CD4-positive, alpha-beta T cell treated with Interleukin-15 for 1 hour (primary cell): ENCODE measurements at regions not wholly inside any gene's neighbourhood (a gene's known extent, or its start where the extent isn't known, plus 50 kb on each side); places are given as distances from the start of the nearest gene placed in this dataset.
"Not testable (repeated sequence)": the region's sequence is repeated elsewhere in the genome, so short reads cannot be mapped to it uniquely, and the experiment has no call there.

Source experiments
- DNase-seq: peaks from one replicate; pipeline ENCODE4 v3.0.0-alpha.2; 2020

DNA sequence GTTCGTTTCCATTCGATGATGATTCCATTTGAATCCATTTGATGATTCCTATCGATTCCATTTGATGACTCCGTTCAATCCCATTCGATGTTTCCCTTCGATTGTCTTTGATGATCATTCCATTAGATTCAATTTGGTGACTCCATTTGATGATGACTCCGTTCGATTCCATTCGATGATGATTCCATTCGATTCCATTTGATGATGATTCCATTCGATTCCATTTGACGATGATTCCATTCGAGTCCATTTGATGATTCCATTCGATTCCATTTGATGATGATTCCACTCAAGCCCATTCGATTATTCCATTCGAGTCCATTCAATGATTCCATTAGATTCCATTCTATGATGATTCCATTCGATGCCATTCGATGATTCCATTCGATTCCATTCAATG lies 2730.6 kb downstream of the RPIA start:
- DNase-seq: not testable (repeated sequence)

DNA sequence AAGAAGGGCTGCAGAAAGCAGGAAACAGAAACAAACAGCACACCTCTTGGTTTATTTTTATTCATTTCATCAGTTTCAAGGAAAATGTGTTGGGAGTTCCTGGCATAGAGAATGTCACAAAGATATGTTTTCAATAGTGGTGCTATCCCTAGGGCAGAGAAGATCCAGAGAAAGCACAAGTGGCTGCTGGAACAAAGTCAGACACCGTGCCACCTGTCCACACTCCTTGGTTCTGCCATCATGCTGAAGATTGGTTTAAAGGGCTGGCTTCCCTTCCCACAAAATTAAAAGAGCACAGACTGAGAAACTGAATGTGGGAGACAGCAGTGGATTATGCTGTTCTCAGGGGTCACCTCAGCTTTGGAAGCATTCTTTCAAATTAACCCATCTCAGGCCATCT lies 2735.7 kb downstream of the RPIA start:
- DNase-seq: not testable (repeated sequence)

DNA sequence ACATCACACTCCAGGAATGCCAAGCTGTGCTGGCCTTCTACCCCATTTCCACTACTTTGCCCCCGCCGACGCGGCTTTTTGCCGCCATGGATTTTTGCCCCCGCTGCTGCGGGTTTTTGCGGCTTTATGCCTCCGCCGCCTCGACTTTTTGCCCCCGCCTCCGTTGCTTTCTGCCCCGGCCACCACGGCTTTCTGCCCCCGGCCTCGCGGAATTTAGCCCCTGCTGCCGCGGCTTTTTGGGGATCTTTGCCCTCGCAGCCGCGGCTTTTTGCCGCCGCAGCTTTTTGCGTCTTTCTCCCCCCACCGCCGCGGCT lies 2750.4 kb downstream of the RPIA start:
- not testable (repeated sequence) for DNase-seq

DNA sequence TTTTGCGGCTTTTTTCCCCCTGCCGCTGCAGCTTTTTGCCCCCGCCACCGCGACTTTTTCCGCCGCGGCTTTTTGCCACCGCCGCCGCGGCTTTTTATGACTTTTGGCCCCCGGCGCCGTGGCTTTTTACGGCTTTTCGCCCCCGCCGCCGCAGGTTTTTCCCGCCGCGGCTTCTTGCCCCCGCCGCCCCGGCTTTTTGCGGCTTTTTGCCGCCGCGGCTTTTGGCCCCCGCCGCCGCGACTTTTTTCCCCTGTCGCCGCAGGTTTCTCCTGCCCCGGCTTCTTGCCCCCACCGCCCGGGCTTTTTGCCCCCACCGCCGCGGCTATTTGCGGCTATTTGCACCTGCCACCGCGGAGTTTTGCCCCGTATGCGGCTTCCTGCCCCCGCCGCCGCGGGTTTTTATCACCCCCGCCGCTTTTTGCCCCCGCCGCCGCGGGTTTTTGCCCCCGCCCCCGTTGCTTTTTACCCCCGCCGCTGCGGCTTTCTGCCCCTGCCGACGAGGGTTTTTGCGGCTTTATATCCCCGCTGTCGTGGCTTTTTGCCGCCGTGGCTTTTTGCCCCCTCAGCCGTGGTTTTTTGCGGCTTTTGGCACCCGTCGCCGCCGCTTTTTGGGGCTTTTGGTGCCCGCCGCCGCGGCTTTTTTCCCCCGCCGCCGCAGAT lies 2750.9 kb downstream of the RPIA start:
- no peak for DNase-seq

DNA sequence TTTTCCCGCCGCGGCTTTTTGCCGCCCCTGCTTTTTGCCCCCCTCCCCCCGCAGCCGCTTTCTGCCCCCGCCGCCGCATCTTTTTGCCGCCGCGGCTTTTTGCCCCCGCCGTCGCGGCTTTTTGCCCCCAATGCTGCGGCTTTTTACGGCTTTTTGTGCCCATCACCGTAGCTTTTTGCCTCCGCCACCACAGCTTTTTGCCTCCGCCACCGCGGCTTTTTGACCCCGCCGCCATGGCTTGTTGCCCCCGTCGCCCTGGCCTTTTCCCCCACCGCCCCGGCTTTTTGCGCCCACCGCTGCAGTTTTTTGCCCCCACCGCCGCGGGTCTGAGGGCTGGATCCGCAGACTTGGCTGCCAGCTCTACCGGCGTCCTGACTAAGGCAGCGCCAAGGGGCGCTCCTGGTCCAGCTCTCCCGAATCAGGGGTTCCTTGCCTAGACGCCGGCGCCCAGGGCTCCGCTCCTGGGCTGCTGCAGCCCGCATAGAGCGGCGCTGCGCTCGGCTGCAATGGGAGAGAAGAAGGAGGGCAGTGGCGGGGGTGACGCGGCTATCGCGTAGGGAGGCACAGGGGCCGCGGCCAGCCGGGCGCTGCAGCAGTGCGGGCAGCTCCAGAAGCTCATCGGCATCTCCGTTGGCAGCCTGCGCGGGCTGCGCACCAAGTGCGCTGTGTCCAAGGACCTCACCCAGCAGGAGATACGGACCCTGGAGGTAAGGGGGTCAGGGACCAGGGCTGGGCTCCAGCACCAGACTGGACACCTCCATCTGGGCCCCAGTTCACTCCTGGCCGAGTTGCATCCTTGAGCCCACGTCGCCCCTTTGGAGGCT lies 2751.6 kb downstream of the RPIA start:
- DNase-seq: not testable (repeated sequence)

DNA sequence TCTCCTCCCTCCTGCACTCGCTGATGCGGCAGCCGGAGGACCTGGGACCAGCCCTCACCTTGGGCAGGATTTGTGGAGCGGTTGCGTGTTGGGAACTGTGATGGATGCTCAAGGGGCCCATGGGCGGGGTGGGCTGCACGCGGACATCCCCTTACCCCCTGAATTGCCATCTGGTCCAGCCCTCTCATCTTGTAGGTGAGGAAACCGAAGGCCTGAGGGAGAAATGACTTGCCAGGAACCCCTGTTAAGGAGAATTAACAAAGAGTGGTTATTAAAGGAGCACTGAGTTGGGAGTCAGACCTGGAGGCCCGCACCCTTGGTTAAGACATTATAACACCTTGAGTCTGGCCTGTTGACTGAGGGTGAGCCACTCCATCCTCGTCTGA lies 2752.2 kb downstream of the RPIA start:
- DNase-seq: not testable (repeated sequence)

DNA sequence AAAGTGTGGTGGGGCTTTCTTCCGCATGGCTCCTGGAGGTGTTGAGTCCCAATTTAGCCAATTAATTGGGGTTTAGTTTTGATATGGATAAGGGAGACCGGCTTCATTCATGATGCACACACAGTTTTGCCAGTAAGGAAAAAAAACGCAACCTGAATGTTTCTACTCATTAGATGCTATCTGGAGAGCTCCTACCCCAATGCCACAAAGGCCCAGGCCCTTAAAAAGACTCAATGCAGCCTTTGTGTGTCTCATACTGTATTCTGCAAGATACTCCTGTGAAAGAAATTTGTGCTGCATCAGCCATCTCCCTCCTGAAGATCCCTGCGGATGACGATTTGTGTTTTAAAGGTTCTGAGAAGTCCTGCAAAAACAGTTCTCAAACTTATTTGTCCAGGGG lies 2754.2 kb downstream of the RPIA start:
- DNase-seq: not testable (repeated sequence)

DNA sequence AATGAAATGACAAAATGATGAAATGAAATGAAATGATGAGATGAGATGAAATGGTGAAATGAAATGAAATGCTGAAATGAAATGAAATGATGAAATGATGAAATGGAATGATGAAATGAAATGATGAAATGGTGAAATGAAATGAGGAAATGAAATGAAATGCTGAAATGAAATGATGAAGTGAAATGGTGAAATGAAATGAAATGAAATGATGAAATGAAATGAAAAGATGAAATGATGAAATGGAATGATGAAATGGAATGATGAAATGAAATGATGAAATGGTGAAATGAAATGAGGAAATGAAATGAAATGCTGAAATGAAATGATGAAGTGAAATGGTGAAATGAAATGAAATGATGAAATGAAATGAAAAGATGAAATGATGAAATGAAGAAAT lies 2755.0 kb downstream of the RPIA start:
- not testable (repeated sequence) for DNase-seq

DNA sequence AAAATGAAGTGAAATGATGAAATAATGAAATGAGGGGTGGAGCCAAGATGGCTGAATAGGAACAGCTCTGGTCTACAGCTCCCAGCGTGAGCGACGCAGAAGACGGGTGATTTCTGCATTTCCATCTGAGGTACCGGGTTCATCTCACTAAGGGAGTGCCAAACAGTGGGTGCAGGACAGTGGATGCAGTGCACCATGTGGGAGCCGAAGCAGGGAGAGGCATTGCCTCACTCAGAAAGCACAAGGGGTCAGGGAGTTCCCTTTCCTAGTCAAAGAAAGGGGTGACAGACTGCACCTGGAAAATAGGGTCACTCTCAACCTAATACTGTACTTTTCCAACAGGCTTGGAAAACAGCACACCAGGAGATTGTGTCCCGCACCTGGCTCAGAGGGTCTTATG lies 2755.4 kb downstream of the RPIA start:
- not testable (repeated sequence) for DNase-seq

DNA sequence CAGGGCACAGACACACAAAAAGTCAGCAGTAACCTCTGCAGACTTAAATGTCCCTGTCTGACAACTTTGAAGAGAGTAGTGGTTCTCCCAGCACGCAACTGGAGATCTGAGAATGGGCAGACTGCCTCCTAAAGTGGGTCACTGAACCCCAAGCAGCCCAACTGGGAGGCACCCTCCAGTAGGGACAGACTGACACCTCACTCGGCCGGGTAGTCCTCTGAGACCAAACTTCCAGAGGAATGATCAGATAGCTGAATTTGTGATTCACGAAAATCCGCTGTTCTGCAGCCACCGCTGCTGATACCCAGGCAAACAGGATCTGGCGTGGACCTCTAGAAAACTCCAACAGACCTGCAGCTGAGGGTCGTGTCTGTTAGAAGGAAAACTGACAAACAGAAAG lies 2756.0 kb downstream of the RPIA start:
- DNase-seq: not testable (repeated sequence)

DNA sequence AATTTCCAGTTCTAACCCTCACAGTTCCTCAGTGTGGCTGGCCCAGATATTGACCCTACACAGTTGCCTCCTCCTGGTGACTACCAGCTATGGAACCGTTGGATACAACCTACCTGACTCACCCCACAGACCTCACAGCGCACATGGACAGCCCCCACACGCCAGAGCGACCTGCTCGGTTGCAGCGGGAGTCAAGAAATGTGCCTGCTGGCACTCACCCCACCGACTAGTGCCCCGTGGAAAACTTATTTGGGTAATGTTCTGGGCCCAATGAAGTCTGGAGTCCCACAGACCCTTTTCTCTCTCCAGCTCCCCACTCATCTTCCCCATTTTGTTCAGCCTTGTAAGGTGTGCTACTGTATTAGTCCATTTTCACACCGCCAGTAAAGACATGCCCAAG lies 2770.8 kb downstream of the RPIA start:
- DNase-seq: not testable (repeated sequence)

DNA sequence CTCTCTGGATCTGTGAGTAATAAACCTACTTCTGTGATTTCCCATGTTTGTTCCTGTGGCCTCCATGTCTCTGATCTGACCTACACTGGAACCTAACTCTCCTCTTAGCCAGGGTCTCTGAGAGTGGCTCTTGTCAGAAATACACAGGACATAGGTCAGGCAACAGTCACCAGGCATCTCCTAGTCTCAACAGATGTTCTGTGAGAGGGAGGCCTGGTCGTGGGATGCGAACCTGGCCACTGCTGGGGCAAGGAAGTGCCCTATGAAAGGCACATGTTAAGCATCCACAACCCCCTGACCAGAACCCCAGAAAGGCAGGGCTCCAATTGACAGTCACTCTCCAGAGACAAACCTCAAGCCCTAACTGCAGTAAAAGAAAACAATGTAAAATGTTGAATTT lies 2771.5 kb downstream of the RPIA start:
- not testable (repeated sequence) for DNase-seq

DNA sequence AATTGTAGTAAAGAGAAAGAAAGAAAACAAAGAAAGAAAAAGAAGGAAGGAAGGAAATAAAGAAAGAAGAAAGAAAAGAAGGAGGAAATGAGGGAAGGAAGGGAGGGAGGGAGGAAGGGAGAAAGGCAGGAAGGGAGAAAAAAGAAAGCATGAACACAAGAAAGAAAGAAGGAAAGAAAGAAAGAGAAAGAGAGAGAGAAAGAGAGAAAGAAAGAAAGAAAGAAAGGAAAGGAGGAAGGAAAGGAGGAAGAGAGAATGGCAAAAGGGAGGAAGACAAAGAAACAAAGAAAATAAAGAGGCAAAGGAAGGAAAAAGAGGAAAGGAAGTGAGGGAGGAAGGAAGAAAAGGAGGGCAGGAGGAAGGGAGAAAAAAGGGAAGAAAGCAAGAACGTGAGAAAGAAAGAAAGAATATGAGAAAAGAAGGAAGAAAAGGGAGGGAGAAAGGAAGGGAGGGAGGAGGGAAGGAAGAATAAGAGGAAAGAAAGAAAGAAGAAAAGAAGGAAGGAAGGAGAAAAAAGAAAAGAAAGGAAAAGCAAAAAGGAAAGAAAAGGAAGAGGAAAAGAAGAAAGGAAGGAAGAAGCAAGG lies 2775.4 kb downstream of the RPIA start:
- not testable (repeated sequence) for DNase-seq

DNA sequence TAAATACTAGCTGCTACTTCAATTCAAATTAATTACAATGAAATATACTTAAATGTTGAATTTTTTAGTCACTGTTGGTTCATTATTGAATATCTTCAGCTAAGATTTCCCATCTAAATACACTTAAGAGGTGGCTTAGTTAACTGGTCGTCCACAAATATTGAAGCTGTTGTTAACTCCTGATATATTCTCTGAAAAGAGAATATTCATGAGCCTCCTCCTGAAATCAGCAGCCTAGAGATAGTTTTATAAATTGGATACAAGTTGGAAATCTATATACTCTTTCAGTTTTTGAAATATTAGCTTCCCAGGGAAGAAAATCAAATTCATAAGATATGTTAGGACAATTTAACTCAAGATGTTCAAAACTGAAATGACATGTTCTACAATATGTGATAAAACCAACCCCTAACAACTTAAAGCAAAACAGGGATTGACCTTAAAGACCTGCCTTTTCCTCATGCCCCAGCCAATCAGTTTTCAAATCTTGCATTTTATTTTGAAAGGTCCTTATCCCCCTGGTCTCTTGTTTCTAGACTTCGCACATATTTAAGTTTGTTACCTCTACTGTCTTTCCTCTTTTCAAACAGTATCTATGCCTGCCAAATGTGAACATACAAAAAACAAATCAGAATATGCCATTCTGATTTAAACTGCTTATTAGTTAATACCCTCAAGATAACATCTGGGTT lies 2784.9 kb downstream of the RPIA start:
- not testable (repeated sequence) for DNase-seq

DNA sequence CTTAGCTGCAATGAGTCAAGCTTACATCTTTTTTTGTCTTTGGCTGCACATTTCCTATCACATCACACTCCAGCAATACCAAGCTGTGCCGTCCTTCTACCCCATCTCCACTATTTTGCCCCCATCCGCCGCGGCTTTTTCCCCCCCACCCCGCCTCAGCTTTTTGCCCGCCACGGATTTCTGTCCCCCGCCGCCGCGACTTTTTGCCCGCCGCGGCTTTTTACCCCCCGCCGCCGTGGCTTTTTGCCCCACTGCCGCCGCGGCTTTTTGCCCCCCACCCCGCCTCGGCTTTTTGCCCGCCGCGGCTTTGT lies 2785.4 kb downstream of the RPIA start:
- DNase-seq: not testable (repeated sequence)

DNA sequence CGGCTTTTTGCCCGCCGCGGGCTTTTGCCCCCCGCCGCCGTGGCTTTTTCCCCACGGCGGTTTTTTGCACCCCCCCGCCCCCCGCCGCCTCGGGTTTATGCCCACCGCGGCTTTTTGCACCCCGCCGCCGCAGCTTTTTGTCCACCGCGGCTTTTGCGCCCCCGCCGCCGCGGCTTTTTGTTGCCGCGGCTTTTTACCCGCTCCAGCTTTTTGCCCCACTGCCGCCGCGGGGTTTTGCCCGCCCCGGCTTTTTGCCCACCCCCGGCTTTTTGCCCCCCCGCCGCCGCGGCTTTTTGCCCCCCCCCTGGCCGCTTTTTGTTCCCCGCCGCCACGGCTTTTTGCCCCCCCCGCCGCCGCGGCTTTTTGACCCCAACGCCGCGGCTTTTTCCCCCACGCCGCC lies 2785.8 kb downstream of the RPIA start:
- not testable (repeated sequence) for DNase-seq

DNA sequence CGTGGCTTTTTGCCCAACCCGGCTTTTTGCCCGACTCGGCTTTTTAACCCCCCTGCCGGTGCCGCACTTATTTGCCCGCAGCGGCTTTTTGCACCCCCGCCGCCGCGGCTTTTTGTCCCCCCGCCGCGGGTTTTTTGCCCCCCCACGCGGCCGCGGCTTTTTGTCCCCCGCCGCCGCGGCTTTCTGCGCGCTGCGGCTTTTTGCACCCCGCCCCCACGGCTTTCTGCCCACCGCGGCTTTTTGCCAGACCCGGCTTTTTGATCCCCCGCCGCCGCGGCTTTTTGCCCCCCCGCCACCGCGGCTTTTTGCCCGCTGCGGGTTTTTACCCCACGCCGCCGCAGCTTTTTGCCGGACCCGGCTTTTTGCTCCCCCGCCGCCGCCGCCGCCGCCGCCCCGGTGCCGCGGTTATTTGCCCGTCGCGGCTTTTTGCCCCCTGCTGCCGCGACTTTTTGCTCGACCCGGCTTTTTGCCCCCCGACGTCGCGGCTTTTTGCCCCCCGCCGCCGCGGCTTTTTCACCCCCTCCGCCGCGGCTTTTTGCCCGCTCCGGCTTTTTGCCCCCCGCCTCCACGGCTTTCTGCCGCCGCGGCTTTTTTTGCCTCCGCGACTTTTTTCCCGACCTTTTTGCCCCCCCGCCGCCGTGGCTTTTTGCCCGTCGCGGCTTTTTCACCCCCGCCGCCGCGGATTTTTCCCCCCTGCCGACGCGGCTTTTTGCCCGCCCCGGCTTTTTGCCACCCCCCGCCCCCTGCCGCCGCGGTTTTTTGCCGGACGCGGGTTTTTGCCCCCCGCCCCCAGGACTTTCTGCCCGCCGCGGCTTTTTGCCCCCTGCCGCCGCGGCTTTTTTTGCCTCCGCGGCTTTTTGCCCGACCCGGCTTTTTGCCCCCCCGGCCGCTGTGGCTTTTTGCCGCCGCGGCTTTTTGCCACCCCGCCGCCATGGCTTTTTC lies 2786.5 kb downstream of the RPIA start:
- DNase-seq: no peak

DNA sequence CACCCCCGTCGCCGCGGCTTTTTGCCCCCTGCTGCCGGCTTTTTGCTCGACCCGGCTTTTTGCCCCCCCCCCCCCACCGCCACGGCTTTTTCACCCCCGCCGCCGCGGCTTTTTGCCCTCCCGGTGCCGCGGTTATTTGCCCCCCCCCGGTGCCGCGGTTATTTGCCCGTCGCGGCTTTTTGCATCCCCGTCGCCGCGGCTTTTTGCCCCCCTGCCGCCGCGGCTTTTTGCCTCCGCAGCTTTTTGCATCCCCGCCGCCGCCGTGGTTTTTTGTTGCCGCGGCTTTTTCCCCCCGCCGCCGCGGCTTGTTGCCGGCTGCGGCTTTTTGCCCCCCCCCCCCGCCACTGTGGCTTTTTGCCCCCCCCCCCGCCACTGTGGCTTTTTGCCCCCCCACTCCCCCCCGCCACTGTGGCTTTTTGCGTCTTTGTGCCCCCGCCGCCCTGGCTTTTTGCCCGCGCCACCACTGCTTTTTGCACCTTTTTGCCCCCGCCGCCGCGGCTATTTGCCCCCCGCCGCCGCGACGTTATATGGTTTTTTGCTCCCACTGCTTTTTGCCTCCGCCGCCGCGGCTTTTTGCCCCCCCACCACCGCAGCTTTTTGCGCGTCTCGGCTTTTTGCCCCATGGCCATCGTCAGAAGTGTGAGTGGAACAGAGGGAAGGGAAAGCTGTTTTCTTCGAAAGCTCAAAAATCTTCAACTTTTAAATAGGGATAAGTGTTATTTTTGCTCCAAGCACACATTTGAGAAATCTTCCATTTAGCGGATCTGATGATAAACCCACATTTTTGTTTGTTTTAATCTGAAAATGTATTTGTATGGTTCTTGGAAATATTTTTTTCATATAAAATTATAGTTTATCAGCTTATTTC lies 2787.6 kb downstream of the RPIA start:
- not testable (repeated sequence) for DNase-seq

DNA sequence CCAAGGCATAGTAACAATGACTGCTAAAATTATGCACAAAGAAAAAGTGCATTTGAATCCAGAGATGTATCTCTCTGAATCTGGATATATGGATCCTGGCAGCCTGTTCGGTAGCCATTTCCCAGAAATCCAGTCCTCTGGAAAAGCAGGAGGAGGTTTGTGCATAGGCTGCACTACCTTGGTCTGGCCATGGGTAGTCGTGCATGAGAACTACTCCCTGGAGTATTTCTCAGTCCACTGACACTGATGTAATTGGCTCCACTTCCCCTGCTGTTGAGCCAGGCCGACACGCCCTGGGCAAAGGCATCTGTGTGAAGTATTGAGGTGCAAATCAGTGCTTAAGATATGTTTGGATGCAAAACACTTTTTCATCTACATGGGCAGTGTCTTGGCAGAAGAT lies 2793.8 kb downstream of the RPIA start:
- DNase-seq: not testable (repeated sequence)

DNA sequence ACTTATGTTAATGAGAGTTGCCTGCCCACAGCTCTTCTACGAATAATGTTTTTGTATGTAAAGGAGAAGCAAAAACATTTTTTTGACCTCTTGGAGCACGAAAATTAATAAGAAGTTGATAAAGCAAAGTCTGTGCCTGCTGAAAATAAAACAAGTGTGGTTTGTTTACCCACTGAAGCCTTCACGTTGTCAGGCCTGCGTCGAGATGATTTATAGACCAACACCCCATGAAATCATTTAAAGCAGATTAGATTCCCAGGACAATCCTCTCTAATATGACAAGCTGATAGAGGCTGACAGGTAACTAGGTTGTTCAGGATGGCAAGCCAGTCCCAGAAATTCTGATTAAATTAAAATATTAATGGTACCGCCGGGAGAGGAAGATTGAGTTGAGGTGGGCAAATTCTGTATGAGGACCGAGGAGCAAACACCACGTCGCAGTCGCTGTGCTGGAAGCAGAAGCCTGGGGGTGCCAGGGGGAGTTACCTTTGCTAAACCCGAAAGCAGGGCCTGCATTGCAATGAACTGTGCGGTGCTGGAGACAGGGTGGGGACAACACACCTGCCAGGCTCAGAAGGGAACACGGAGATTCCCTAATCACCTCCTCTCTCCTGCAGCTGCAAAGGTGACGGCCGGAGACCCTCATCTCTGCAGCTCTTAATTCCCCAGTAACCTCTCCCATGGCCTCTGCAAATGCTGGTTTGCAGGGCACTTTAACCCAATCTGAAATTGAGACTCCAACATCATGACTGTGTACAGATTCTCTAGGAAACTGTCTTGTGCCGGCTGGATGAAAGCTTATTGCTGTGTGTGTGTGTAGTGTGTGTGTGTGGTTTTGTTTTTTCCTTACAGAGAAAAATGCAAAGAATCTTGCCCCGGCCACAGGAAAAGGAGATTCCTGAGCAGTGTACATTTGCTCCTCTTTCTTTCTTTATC lies 2805.9 kb downstream of the RPIA start:
- DNase-seq: not testable (repeated sequence)
